ENCODE measurements at regions not wholly inside any gene's neighbourhood (a gene's known extent, or its start where the extent isn't known, plus 50 kb on each side); places are given as distances from the start of the nearest gene placed in this dataset.

DNA sequence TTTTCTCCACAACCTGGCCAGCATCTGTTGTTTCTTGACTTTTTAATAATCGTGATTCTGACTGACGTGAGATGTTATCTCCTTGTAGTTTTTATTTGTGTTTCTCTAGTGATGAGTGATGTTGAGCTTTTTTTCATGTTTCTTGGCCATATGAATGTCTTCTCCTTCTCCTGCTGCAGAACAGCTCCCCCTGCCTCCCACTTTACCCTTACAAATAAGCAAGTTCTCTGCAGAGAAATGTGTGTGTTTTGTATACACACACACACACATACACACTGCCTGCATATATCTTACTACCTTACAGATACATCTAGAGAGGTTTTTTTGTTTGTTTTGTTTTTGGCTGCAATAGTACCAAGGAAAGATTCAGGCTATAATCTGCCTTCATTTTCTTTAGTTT is 88.7 kb upstream of the PHF24 start:
- ChIA-PET POLR2A (no interaction called here), CTCF (no interaction called here)
- H3K4me1 Mint-ChIP-seq (ENCODE audit: low read depth), result no peaks in the 10 kb centered on the region
- TF ChIP-seq, protein P1, sequence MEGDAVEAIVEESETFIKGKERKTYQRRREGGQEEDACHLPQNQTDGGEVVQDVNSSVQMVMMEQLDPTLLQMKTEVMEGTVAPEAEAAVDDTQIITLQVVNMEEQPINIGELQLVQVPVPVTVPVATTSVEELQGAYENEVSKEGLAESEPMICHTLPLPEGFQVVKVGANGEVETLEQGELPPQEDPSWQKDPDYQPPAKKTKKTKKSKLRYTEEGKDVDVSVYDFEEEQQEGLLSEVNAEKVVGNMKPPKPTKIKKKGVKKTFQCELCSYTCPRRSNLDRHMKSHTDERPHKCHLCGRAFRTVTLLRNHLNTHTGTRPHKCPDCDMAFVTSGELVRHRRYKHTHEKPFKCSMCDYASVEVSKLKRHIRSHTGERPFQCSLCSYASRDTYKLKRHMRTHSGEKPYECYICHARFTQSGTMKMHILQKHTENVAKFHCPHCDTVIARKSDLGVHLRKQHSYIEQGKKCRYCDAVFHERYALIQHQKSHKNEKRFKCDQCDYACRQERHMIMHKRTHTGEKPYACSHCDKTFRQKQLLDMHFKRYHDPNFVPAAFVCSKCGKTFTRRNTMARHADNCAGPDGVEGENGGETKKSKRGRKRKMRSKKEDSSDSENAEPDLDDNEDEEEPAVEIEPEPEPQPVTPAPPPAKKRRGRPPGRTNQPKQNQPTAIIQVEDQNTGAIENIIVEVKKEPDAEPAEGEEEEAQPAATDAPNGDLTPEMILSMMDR (IDR thresholded peaks at IDR 0.05), result no peak
- H3K27ac ChIP-seq (ENCODE audit: low read depth in 1 of 2, low read length in 2 of 2), result no peak overlapping the region
- peaks cover 4% of the 10 kb centered on the region for H3K9me3 Mint-ChIP-seq
- no peak overlapping the region for H3K4me3 ChIP-seq (ENCODE audit: low read length)
- H3K9me3 ChIP-seq (ENCODE audit: control insufficient read depth in 1 of 2, insufficient read depth in 1 of 2, low read length in 2 of 2), result peaks cover 4 to 8% of the 10 kb centered on the region in 2 experiments
- H3K36me3 ChIP-seq (ENCODE audit: insufficient read depth, low read length), result no peaks in the 10 kb centered on the region
- H3K27ac Mint-ChIP-seq, result no peak overlapping the region
- H3K36me3 Mint-ChIP-seq (ENCODE audit: low read depth), result no peaks in the 10 kb centered on the region
- no peaks in the 10 kb centered on the region for H3K4me1 ChIP-seq (ENCODE audit: insufficient read depth, low read length)
- no peak overlapping the region for H3K4me3 Mint-ChIP-seq
- H3K27me3 ChIP-seq (ENCODE audit: control insufficient read depth in 1 of 2, insufficient read depth in 2 of 2, low read length in 2 of 2), result peaks cover 2% of the 10 kb centered on the region in 2 experiments
- no peak for DNase-seq
- intact Hi-C loops (cut with DNase I, micrococcal nuclease), result no loop called here
- H3K27me3 Mint-ChIP-seq, result peaks cover 41% of the 10 kb centered on the region
- ATAC-seq (ENCODE audit: poor library complexity), result no peak

DNA sequence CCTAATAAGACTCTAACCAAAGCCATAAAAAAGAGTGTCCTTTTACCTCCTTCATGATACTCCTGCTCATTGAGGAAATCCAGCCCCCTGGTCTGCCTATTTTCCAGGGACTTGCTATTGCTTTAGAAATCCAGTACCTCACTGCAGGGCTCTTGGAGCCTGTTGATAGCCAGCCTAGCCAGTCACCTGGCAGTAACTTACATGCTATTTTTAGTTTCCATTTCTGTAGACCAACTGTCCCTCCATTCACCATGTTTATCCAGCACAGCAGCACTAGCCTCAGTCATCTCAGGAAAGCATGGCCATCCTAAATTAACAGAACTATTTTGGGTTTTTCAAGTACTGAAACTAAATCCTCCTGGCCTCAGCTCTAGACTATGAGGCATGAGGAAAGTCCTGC is 91.5 kb upstream of the PHF24 start:
- H3K4me1 Mint-ChIP-seq (ENCODE audit: low read depth), result no peaks in the 10 kb centered on the region
- H3K36me3 Mint-ChIP-seq (ENCODE audit: low read depth), result no peaks in the 10 kb centered on the region
- Histone ChIP-seq H3K4me1 (ENCODE audit: insufficient read depth, low read length) (no peaks in the 10 kb centered on the region), H3K27ac (ENCODE audit: low read depth in 1 of 2, low read length in 2 of 2) (no peak overlapping the region), H3K36me3 (ENCODE audit: insufficient read depth, low read length) (no peaks in the 10 kb centered on the region), H3K27me3 (ENCODE audit: control insufficient read depth in 1 of 2, insufficient read depth in 2 of 2, low read length in 2 of 2) (peaks cover 6 to 18% of the 10 kb centered on the region in 2 experiments), H3K4me3 (ENCODE audit: low read length) (no peak overlapping the region), H3K9me3 (ENCODE audit: control insufficient read depth in 1 of 2, insufficient read depth in 1 of 2, low read length in 2 of 2) (peaks cover 8% of the 10 kb centered on the region in 2 experiments)
- DNase-seq, result no peak
- H3K4me3 Mint-ChIP-seq, result no peak overlapping the region
- peaks cover 10% of the 10 kb centered on the region for H3K9me3 Mint-ChIP-seq
- TF ChIP-seq, protein P1 (IDR thresholded peaks at IDR 0.05), result no peak
- H3K27ac Mint-ChIP-seq, result no peak overlapping the region
- intact Hi-C loops (cut with DNase I, micrococcal nuclease), result no loop called here
- ChIA-PET POLR2A (no interaction called here), CTCF (no interaction called here)
- ATAC-seq (ENCODE audit: poor library complexity), result no peak
- peaks cover 61% of the 10 kb centered on the region for H3K27me3 Mint-ChIP-seq

DNA sequence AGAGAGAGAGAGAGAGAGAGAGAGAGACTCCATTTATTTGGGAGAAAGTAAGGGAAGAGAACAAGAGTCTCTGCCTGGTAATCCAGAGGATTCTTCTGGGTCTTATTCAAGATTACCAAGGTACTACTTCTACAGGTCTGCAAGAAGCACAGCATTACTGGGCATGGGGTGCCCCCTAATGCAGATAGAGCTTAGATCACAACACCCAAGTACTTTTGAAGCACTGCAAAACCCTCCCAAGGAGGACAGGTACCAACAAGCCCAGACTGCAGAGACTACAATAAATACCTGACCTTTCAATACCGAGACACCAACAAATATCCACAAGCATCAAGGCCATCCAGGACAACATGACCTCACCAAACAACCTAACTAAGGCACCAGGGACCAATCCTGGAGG is 94.7 kb upstream of the PHF24 start:
- TF ChIP-seq, protein P1 (IDR thresholded peaks at IDR 0.05), result no peak
- no peak overlapping the region for H3K4me3 Mint-ChIP-seq
- ChIA-PET CTCF (no interaction called here), POLR2A (no interaction called here)
- H3K4me1 Mint-ChIP-seq (ENCODE audit: low read depth), result no peaks in the 10 kb centered on the region
- intact Hi-C loops (cut with DNase I, micrococcal nuclease), result no loop called here
- peaks cover 6 to 23% of the 10 kb centered on the region in 2 experiments for H3K27me3 ChIP-seq (ENCODE audit: control insufficient read depth in 1 of 2, insufficient read depth in 2 of 2, low read length in 2 of 2)
- ATAC-seq (ENCODE audit: poor library complexity), result no peak
- H3K9me3 ChIP-seq (ENCODE audit: control insufficient read depth in 1 of 2, insufficient read depth in 1 of 2, low read length in 2 of 2), result peaks cover 8 to 10% of the 10 kb centered on the region in 2 experiments
- H3K4me1 ChIP-seq (ENCODE audit: insufficient read depth, low read length), result no peaks in the 10 kb centered on the region
- peaks cover 65% of the 10 kb centered on the region for H3K27me3 Mint-ChIP-seq
- no peak overlapping the region for H3K27ac ChIP-seq (ENCODE audit: low read depth in 1 of 2, low read length in 2 of 2)
- DNase-seq, result no peak
- peaks cover 4% of the 10 kb centered on the region for H3K36me3 Mint-ChIP-seq (ENCODE audit: low read depth)
- no peaks in the 10 kb centered on the region for H3K36me3 ChIP-seq (ENCODE audit: insufficient read depth, low read length)
- no peak overlapping the region for H3K27ac Mint-ChIP-seq
- H3K4me3 ChIP-seq (ENCODE audit: low read length), result no peak overlapping the region
- H3K9me3 Mint-ChIP-seq, result peaks cover 11% of the 10 kb centered on the region

Data from CD4-positive, alpha-beta T cell (primary cell).